Vagina (tissue), 2 donors: ENCODE measurements at regions not wholly inside any gene's neighbourhood (a gene's known extent, or its start where the extent isn't known, plus 50 kb on each side); places are given as distances from the start of the nearest gene placed in this dataset.

Experiments used
- POLR2A ChIP-seq, 2 donors: fragments of 450-650 bp; IDR thresholded peaks; one replicate each; pipeline ENCODE4 v1.6.1; 2017; ENCODE audit warnings: antibody characterized with exemption in 2 of 2, mild to moderate bottlenecking in 2 of 2, moderate library complexity in 2 of 2
- POLR2AphosphoS5 ChIP-seq, 2 donors: sonication (generic); formaldehyde crosslinking; IDR thresholded peaks; one replicate each; pipeline ENCODE4 v1.9.0; 2017; ENCODE audit warnings: antibody characterized with exemption in 2 of 2, mild to moderate bottlenecking in 2 of 2, low read depth in 1 of 2; ENCODE audit not compliant: insufficient read depth in 1 of 2
- TF ChIP-seq, protein P1 (sequence below), 3 experiments: fragments of 450-650 bp in 2 of 3; fragments of 200-600 bp in 1 of 3; sonication (generic) in 1 of 3; IDR thresholded peaks; one replicate each; pipeline ENCODE4 v1.5.1; 2017 to 2019; ENCODE audit warnings: antibody characterized with exemption in 3 of 3, mild to moderate bottlenecking in 2 of 3, moderate library complexity in 2 of 3

DNA sequence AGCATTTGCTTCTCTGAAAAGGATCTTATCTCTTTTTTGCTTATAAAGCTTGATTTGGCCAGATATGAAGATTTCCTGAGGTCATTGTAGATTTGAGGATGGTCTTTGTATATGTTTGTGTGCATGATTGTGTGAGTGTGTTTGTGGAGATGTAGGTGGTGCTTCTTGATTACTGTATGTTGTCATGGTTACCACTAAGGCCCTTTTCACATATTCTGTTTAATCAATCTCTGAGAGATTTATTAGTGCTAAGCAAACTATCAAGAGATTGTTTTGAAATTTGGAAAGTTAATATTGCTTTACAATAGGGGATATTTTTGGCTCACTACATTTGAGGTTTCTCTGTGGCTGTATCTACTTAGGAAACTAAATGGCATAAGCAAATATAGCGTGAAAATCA, 191.7 kb downstream of the S1PR1 start:
- TF ChIP-seq, protein P1, sequence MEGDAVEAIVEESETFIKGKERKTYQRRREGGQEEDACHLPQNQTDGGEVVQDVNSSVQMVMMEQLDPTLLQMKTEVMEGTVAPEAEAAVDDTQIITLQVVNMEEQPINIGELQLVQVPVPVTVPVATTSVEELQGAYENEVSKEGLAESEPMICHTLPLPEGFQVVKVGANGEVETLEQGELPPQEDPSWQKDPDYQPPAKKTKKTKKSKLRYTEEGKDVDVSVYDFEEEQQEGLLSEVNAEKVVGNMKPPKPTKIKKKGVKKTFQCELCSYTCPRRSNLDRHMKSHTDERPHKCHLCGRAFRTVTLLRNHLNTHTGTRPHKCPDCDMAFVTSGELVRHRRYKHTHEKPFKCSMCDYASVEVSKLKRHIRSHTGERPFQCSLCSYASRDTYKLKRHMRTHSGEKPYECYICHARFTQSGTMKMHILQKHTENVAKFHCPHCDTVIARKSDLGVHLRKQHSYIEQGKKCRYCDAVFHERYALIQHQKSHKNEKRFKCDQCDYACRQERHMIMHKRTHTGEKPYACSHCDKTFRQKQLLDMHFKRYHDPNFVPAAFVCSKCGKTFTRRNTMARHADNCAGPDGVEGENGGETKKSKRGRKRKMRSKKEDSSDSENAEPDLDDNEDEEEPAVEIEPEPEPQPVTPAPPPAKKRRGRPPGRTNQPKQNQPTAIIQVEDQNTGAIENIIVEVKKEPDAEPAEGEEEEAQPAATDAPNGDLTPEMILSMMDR (IDR thresholded peaks at IDR 0.05): no peak
- TF ChIP-seq POLR2A (IDR thresholded peaks at IDR 0.05) (no peak), POLR2AphosphoS5 (IDR thresholded peaks at IDR 0.05; ENCODE audit: insufficient read depth in 1 of 2, low read depth in 1 of 2) (no peak)
